ENCODE measurements at regions not wholly inside any gene's neighbourhood (a gene's known extent, or its start where the extent isn't known, plus 50 kb on each side); places are given as distances from the start of the nearest gene placed in this dataset.
A peak's percentile ranks its signal among the peaks of the same experiment; 100 is the strongest.
"Not testable (repeated sequence)": the region's sequence is repeated elsewhere in the genome, so short reads cannot be mapped to it uniquely, and the experiment has no call there.

GRCh38 chr12:124698998-124699305, 131.5 kb upstream of the NCOR2 start:
- FAIRE-seq (no peak), DNase-seq (ENCODE audit: insufficient read length, low spot score) (no peak)
- TF ChIP-seq POLR2A (IDR thresholded peaks at IDR 0.05; ENCODE audit: low read depth, low read length), result no peak

GRCh38 chr12:124698211-124698997, 131.0 kb upstream of the NCOR2 start:
- no peak for TF ChIP-seq POLR2A (IDR thresholded peaks at IDR 0.05; ENCODE audit: low read depth, low read length)
- no peak for FAIRE-seq
- no peak for DNase-seq (ENCODE audit: insufficient read length, low spot score)

GRCh38 chr12:124697722-124698121, 130.3 kb upstream of the NCOR2 start:
- DNase-seq (ENCODE audit: insufficient read length, low spot score); FAIRE-seq: not testable (repeated sequence)

GRCh38 chr12:124696693-124697476, 129.5 kb upstream of the NCOR2 start:
- no peak for TF ChIP-seq POLR2A (IDR thresholded peaks at IDR 0.05; ENCODE audit: low read depth, low read length)
- DNase-seq (ENCODE audit: insufficient read length, low spot score), result no peak
- FAIRE-seq, result no peak

GRCh38 chr12:124695861-124696260, 128.4 kb upstream of the NCOR2 start:
- TF ChIP-seq POLR2A (IDR thresholded peaks at IDR 0.05; ENCODE audit: low read depth, low read length), result no peak
- DNase-seq (ENCODE audit: insufficient read length, low spot score), result no peak

GRCh38 chr12:124694846-124695497, 127.6 kb upstream of the NCOR2 start:
- no peak for FAIRE-seq
- TF ChIP-seq POLR2A (IDR thresholded peaks at IDR 0.05; ENCODE audit: low read depth, low read length), result no peak
- DNase-seq (ENCODE audit: insufficient read length, low spot score), result peak; percentile 88

More at GRCh38 chr12:124695861-124696260, 128.4 kb upstream of the NCOR2 start:
- FAIRE-seq, result no peak

GRCh38 chr12:124694250-124694649, 126.8 kb upstream of the NCOR2 start:
- no peak for DNase-seq (ENCODE audit: insufficient read length, low spot score)
- FAIRE-seq, result no peak
- TF ChIP-seq POLR2A (IDR thresholded peaks at IDR 0.05; ENCODE audit: low read depth, low read length), result no peak

- FAIRE-seq (no peak), DNase-seq (ENCODE audit: insufficient read length, low spot score) (no peak)
- TF ChIP-seq POLR2A (IDR thresholded peaks at IDR 0.05; ENCODE audit: low read depth, low read length), result no peak
These were observed 125.8 kb upstream of the NCOR2 start for GRCh38 chr12:124693111-124693723.

GRCh38 chr12:124692443-124692842, 125.0 kb upstream of the NCOR2 start:
- FAIRE-seq (no peak), DNase-seq (ENCODE audit: insufficient read length, low spot score) (no peak)
- TF ChIP-seq POLR2A (IDR thresholded peaks at IDR 0.05; ENCODE audit: low read depth, low read length), result no peak

GRCh38 chr12:124691429-124691828, 124.0 kb upstream of the NCOR2 start:
- no peak for FAIRE-seq
- no peak for DNase-seq (ENCODE audit: insufficient read length, low spot score)
- TF ChIP-seq POLR2A (IDR thresholded peaks at IDR 0.05; ENCODE audit: low read depth, low read length), result no peak

GRCh38 chr12:124689631-124690030, 122.2 kb upstream of the NCOR2 start:
- DNase-seq (ENCODE audit: insufficient read length, low spot score) (no peak), FAIRE-seq (no peak)
- no peak for TF ChIP-seq POLR2A (IDR thresholded peaks at IDR 0.05; ENCODE audit: low read depth, low read length)

GRCh38 chr12:124688356-124688992, 121.1 kb upstream of the NCOR2 start:
- no peak for FAIRE-seq
- DNase-seq (ENCODE audit: insufficient read length, low spot score), result no peak
- TF ChIP-seq POLR2A (IDR thresholded peaks at IDR 0.05; ENCODE audit: low read depth, low read length), result no peak

- DNase-seq (ENCODE audit: insufficient read length, low spot score) (no peak), FAIRE-seq (no peak)
- no peak for TF ChIP-seq POLR2A (IDR thresholded peaks at IDR 0.05; ENCODE audit: low read depth, low read length)
These were observed 120.5 kb upstream of the NCOR2 start for GRCh38 chr12:124687917-124688316.

Data from H54 (cell line).